Tibial nerve (tissue), 4 donors: ENCODE measurements at regions not wholly inside any gene's neighbourhood (a gene's known extent, or its start where the extent isn't known, plus 50 kb on each side); places are given as distances from the start of the nearest gene placed in this dataset.

Source experiments
- DNase-seq, 2 donors: peaks; one replicate each; pipeline ENCODE4 v3.0.0-alpha.2; 2019; ENCODE audit warnings: low spot score in 2 of 2
- H3K27ac ChIP-seq, 4 donors: fragments of 200-600 bp; sonication (generic) in 3 of 4; one replicate each; pipeline ENCODE4 v1.5.1; 2017 to 2019; ENCODE audit warnings: mild to moderate bottlenecking in 1 of 4
- H3K27me3 ChIP-seq, 2 donors: fragments of 200-600 bp; sonication (generic) in 1 of 2; one replicate each; pipeline versions ENCODE4 v1.5.1 to v1.6.0; 2017 to 2019
- H3K36me3 ChIP-seq, 3 donors: fragments of 200-600 bp; sonication (generic); one replicate each; pipeline ENCODE4 v1.5.1; 2018 to 2019
- H3K4me1 ChIP-seq, 4 donors: fragments of 200-600 bp; sonication (generic) in 3 of 4; one replicate each; pipeline ENCODE4 v1.5.1; 2017 to 2019
- H3K4me3 ChIP-seq, 4 donors: fragments of 200-600 bp; sonication (generic) in 3 of 4; one replicate each; pipeline ENCODE4 v1.5.1; 2017 to 2019; ENCODE audit warnings: mild to moderate bottlenecking in 1 of 4, moderate library complexity in 1 of 4
- H3K9me3 ChIP-seq, 4 donors: fragments of 200-600 bp; sonication (generic) in 3 of 4; one replicate each; pipeline ENCODE4 v1.5.1; 2017 to 2019
- EP300 ChIP-seq, 2 donors: sonication (generic); formaldehyde crosslinking; IDR thresholded peaks; one replicate each; pipeline ENCODE4 v1.6.1; 2017; ENCODE audit warnings: antibody characterized with exemption in 2 of 2, mild to moderate bottlenecking in 1 of 2
- POLR2A ChIP-seq, 2 donors: fragments of 450-650 bp; IDR thresholded peaks; one replicate each; pipeline ENCODE4 v1.6.1; 2017; ENCODE audit warnings: antibody characterized with exemption in 2 of 2, mild to moderate bottlenecking in 2 of 2, moderate library complexity in 2 of 2
- WGBS, 2 donors: methylation state at CpG; one replicate each; pipeline ENCODE4 v1.1.5; 2018; 5-methylcytosine and 5-hydroxymethylcytosine counted together
- TF ChIP-seq, protein P1 (sequence below), 5 experiments: fragments of 200-600 bp in 3 of 5; fragments of 450-650 bp in 2 of 5; sonication (generic) in 3 of 5; IDR thresholded peaks; one replicate each; pipeline ENCODE4 v1.5.1; 2016 to 2019; ENCODE audit warnings: antibody characterized with exemption in 5 of 5, mild to moderate bottlenecking in 3 of 5, moderate library complexity in 2 of 5

DNA sequence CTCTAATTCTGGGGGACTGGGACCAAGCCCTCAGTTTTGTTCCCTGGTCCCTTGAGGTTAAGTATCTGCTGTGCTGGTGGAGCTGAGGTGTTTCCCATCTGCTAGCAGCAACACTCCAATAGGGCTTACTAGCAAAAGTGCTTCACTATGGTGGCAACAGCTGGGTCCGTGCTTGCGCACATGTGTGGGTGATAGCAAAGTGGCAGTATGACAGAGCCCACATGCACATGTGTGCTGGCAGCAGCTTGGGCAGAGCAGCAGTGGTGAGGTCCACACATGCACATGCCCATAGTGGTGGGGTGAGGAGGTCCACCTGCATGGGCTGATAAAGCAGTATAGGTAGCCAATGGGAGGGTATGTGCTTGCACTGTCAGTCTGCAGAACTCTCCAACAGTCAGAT lies 1723.7 kb downstream of the SUCLG1 start:
- TF ChIP-seq POLR2A (IDR thresholded peaks at IDR 0.05) (no peak), EP300 (IDR thresholded peaks at IDR 0.05) (no peak)
- TF ChIP-seq, protein P1, sequence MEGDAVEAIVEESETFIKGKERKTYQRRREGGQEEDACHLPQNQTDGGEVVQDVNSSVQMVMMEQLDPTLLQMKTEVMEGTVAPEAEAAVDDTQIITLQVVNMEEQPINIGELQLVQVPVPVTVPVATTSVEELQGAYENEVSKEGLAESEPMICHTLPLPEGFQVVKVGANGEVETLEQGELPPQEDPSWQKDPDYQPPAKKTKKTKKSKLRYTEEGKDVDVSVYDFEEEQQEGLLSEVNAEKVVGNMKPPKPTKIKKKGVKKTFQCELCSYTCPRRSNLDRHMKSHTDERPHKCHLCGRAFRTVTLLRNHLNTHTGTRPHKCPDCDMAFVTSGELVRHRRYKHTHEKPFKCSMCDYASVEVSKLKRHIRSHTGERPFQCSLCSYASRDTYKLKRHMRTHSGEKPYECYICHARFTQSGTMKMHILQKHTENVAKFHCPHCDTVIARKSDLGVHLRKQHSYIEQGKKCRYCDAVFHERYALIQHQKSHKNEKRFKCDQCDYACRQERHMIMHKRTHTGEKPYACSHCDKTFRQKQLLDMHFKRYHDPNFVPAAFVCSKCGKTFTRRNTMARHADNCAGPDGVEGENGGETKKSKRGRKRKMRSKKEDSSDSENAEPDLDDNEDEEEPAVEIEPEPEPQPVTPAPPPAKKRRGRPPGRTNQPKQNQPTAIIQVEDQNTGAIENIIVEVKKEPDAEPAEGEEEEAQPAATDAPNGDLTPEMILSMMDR (IDR thresholded peaks at IDR 0.05) = no peak
- no peaks in the 10 kb centered on the region for H3K36me3 ChIP-seq
- H3K9me3 ChIP-seq = no peaks in the 10 kb centered on the region
- 93 to 96% methylated on average over 2 of the region's 2 CpGs for WGBS, 2 donors
- no peak for DNase-seq
- H3K4me3 ChIP-seq = no peak overlapping the region
- no peak overlapping the region for H3K27ac ChIP-seq
- H3K4me1 ChIP-seq = no peaks in the 10 kb centered on the region
- H3K27me3 ChIP-seq = no peaks in the 10 kb centered on the region

DNA sequence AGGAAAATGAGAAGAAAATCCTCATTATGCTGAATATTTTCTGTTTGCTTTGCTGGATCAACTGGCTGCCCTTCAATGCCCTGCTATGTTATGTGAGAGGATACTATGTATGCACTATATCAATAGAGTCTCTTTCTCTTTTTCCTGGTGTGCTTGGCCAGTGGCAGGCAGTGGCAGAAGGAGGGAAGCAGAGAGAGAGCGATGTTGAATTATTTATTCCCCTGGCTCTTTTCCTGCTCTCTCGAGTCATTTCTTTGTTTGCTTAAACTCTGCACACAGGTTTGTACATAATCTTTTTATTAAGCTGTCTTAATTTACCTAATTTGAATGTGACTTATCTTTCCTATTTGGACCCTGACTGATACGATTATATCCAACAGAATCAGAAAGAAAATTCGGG lies 1727.3 kb downstream of the SUCLG1 start:
- 55 to 64% methylated on average over 4 of the region's 4 CpGs for WGBS, 2 donors
- no peak for DNase-seq
- Histone ChIP-seq H3K27me3 (no peaks in the 10 kb centered on the region), H3K4me3 (no peak overlapping the region), H3K36me3 (no peaks in the 10 kb centered on the region), H3K9me3 (no peaks in the 10 kb centered on the region), H3K27ac (no peak overlapping the region), H3K4me1 (no peaks in the 10 kb centered on the region)
- TF ChIP-seq EP300 (IDR thresholded peaks at IDR 0.05) (no peak), POLR2A (IDR thresholded peaks at IDR 0.05) (no peak)
- TF ChIP-seq, protein P1 (IDR thresholded peaks at IDR 0.05) = no peak

DNA sequence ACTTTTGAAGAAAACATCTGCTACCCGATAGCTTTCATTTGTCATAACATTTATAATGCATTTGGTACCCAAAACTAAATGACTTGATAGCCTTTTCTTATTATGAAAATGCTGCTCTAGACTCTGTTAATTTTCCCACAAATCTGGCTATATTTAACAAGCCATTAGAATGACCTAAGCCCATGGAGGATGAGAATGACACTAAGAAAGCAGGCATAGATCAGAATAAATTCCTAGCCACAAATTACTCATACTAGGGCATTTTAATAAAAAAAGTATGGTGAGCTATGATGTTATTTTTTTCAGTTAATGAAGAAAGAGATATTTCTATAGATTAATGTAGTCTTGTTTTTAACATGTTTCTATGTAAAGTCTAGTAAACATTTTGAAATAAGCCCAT lies 1728.3 kb downstream of the SUCLG1 start:
- H3K9me3 ChIP-seq = no peaks in the 10 kb centered on the region
- no peak overlapping the region for H3K4me3 ChIP-seq
- no peaks in the 10 kb centered on the region for H3K4me1 ChIP-seq
- no peak overlapping the region for H3K27ac ChIP-seq
- no peak for DNase-seq
- TF ChIP-seq POLR2A (IDR thresholded peaks at IDR 0.05) = no peak
- TF ChIP-seq, protein P1 (IDR thresholded peaks at IDR 0.05) = no peak
- 93 to 98% methylated on average over 1 of the region's 1 CpG for WGBS, 2 donors
- H3K27me3 ChIP-seq = no peaks in the 10 kb centered on the region
- H3K36me3 ChIP-seq = no peaks in the 10 kb centered on the region

DNA sequence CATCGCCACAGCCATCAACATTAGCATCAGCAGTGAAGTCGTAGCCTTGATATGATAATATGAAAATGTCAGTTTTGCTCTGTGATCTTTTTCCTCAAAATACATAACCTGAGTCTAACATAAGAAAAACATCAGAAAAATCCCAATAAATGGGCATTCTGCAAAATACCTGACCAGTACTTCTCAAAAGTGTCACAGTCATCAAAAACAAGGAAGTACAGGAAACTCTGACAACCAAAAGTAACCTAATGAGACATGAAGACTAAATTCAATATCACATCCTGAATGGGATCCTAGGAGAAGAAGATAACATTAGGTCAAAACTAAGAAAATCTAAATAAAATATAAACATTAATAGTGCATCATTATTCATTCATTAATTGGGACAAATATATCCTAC lies 1731.0 kb downstream of the SUCLG1 start:
- Histone ChIP-seq H3K4me1 (no peaks in the 10 kb centered on the region), H3K36me3 (no peaks in the 10 kb centered on the region), H3K27ac (no peak overlapping the region), H3K9me3 (no peaks in the 10 kb centered on the region), H3K4me3 (no peak overlapping the region), H3K27me3 (no peaks in the 10 kb centered on the region)
- TF ChIP-seq EP300 (IDR thresholded peaks at IDR 0.05) (no peak), POLR2A (IDR thresholded peaks at IDR 0.05) (no peak)
- TF ChIP-seq, protein P1 (IDR thresholded peaks at IDR 0.05) = no peak
- WGBS, 2 donors = 90 to 92% methylated on average over 2 of the region's 2 CpGs
- DNase-seq = no peak

DNA sequence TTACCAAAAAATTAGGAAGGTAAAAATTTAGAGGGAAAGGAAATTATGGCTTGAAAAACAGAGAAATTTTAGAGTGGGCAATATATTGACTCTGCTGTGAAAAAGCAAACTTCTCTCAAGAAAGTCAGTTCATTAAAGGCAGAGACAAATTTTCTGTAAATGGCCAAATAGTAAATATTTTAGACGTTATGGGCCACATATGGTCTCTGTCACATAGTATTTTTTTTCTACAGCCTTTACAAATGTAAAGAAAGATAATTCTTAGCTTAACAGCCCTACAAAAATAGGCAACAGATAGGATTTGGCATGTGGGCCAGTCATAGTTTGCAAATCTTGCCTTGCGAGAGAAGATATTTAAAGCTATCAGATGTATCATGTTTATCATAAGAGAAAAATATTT lies 1750.4 kb downstream of the SUCLG1 start:
- TF ChIP-seq, protein P1 (IDR thresholded peaks at IDR 0.05) = no peak
- TF ChIP-seq POLR2A (IDR thresholded peaks at IDR 0.05) (no peak), EP300 (IDR thresholded peaks at IDR 0.05) (no peak)
- DNase-seq = no peak
- WGBS, 2 donors = 80 to 86% methylated on average over 2 of the region's 2 CpGs

More for the DNA sequence above, 1750.4 kb downstream of the SUCLG1 start:
- Histone ChIP-seq H3K36me3 (no peaks in the 10 kb centered on the region), H3K27ac (no peak overlapping the region), H3K27me3 (no peaks in the 10 kb centered on the region), H3K4me3 (no peak overlapping the region), H3K4me1 (no peaks in the 10 kb centered on the region), H3K9me3 (peaks cover 0 to 4% (median 0%) of the 10 kb centered on the region in 4 donors)
